ENCODE measurements at regions not wholly inside any gene's neighbourhood (a gene's known extent, or its start where the extent isn't known, plus 50 kb on each side); places are given as distances from the start of the nearest gene placed in this dataset.

- TF ChIP-seq CTCF (IDR thresholded peaks at IDR 0.05) (no peak), POLR2A (IDR thresholded peaks at IDR 0.05; ENCODE audit: low read depth) (no peak), POLR2AphosphoS5 (IDR thresholded peaks at IDR 0.05) (no peak)
Measured at GRCh38 chr1:30036229-30036547, 687.2 kb downstream of the MATN1 start.

Data from esophagus muscularis mucosa (tissue), 3 donors.